ENCODE measurements at regions not wholly inside any gene's neighbourhood (a gene's known extent, or its start where the extent isn't known, plus 50 kb on each side); places are given as distances from the start of the nearest gene placed in this dataset.

DNA sequence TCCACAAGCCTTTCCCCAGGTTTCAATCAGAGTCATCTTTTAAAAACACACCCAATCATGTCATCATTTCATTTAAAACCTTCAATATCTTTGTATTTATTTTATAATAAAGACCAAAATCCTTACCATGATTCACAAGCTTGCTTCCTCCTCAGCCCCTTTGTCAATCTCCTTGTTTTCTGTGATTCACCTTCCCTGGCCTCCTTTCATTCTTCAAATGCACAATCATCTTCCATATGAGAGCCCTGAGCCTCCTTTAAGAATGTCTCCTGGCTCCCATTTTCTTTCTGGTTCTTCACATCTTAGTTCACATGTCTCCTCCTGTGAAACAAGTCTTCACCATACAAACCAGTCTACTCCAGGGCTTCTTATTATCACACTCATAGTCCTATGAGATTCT, 904.0 kb downstream of the SORCS3 start:
- Histone ChIP-seq H3K4me3 (no peak overlapping the region), H3K4me1 (no peaks in the 10 kb centered on the region), H3K27me3 (replicated peaks in 1 of 7) (no peaks in the 10 kb centered on the region), H3K9me3 (peaks cover 0 to 21% (median 0%) of the 10 kb centered on the region in 8 donors), H3K36me3 (no peaks in the 10 kb centered on the region), H3K27ac (no peak overlapping the region)
- intact Hi-C loops (cut with DNase I; ENCODE audit: low total_unique reads) = no loop called here
- no peak for DNase-seq
- TF ChIP-seq, protein P1, sequence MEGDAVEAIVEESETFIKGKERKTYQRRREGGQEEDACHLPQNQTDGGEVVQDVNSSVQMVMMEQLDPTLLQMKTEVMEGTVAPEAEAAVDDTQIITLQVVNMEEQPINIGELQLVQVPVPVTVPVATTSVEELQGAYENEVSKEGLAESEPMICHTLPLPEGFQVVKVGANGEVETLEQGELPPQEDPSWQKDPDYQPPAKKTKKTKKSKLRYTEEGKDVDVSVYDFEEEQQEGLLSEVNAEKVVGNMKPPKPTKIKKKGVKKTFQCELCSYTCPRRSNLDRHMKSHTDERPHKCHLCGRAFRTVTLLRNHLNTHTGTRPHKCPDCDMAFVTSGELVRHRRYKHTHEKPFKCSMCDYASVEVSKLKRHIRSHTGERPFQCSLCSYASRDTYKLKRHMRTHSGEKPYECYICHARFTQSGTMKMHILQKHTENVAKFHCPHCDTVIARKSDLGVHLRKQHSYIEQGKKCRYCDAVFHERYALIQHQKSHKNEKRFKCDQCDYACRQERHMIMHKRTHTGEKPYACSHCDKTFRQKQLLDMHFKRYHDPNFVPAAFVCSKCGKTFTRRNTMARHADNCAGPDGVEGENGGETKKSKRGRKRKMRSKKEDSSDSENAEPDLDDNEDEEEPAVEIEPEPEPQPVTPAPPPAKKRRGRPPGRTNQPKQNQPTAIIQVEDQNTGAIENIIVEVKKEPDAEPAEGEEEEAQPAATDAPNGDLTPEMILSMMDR (IDR thresholded peaks at IDR 0.05 in 8 of 11, conservative IDR thresholded peaks at IDR 0.05 in 3 of 11) = no peak
- no peak for TF ChIP-seq POLR2A (IDR thresholded peaks at IDR 0.05)
- no peak for TF ChIP-seq POLR2AphosphoS5 (IDR thresholded peaks at IDR 0.05)

DNA sequence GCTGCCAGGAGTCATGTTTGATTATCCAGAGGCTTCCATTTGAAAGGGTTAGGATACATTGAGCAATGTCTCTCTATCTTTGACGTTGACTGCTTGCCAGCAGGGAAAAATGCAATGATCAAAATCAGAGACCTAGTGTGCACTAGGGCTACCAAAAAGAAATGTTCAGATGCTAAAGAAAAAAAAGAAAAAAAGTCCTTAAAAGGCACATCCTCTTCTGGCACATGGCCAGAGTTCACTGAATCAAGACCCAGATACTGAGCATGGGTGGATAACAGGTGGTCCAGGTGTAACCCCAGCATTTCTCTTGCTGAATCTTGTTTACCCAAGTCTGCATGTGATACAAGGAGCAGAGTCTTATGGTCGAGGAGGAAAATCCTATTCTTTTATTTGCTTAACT, 899.3 kb downstream of the SORCS3 start:
- 45 to 66% (median 53%) methylated on average over 2 of the region's 2 CpGs for WGBS, 5 donors
- no peaks in the 10 kb centered on the region for H3K36me3 ChIP-seq

DNA sequence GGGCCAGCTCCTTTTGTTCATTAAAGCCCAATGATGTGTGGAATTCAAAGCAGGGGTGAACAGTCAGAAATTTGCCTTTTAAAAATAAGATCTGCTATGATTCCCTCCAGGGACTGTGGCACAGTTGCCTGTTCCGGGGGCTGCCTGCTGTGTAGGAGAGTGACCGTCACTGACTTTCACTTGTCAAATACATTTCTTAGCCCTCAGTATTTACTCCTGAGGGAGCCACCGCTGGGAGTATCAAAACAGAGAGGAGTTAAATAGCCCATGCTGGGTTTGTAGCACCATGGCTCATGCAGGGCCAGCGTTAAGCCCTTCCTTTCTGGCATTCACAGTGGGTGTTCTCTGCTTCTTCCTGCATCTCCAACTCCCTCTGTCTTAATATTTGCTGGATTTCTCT, 897.8 kb downstream of the SORCS3 start:
- peaks cover 0 to 8% (median 2%) of the 10 kb centered on the region in 8 donors for H3K9me3 ChIP-seq
- no peak overlapping the region for H3K4me3 ChIP-seq
- no peaks in the 10 kb centered on the region for H3K4me1 ChIP-seq
- H3K36me3 ChIP-seq = no peaks in the 10 kb centered on the region
- no peak overlapping the region for H3K27ac ChIP-seq
- H3K27me3 ChIP-seq (replicated peaks in 1 of 7) = no peaks in the 10 kb centered on the region
- TF ChIP-seq POLR2A (IDR thresholded peaks at IDR 0.05) (no peak), POLR2AphosphoS5 (IDR thresholded peaks at IDR 0.05) (no peak)
- TF ChIP-seq, protein P1 (IDR thresholded peaks at IDR 0.05 in 8 of 11, conservative IDR thresholded peaks at IDR 0.05 in 3 of 11) = no peak
- no peak for DNase-seq
- 23 to 37% (median 27%) methylated on average over 4 of the region's 4 CpGs for WGBS, 5 donors
- intact Hi-C loops (cut with DNase I; ENCODE audit: low total_unique reads) = no loop called here

More for the DNA sequence above, 899.3 kb downstream of the SORCS3 start:
- TF ChIP-seq POLR2AphosphoS5 (IDR thresholded peaks at IDR 0.05) (no peak), POLR2A (IDR thresholded peaks at IDR 0.05) (no peak)
- TF ChIP-seq, protein P1 (IDR thresholded peaks at IDR 0.05 in 8 of 11, conservative IDR thresholded peaks at IDR 0.05 in 3 of 11) = no peak
- Histone ChIP-seq H3K4me1 (no peaks in the 10 kb centered on the region), H3K9me3 (no peaks in the 10 kb centered on the region), H3K27ac (no peak overlapping the region), H3K27me3 (replicated peaks in 1 of 7) (no peaks in the 10 kb centered on the region), H3K4me3 (no peak overlapping the region)
- intact Hi-C loops (cut with DNase I; ENCODE audit: low total_unique reads) = no loop called here
- no peak for DNase-seq

DNA sequence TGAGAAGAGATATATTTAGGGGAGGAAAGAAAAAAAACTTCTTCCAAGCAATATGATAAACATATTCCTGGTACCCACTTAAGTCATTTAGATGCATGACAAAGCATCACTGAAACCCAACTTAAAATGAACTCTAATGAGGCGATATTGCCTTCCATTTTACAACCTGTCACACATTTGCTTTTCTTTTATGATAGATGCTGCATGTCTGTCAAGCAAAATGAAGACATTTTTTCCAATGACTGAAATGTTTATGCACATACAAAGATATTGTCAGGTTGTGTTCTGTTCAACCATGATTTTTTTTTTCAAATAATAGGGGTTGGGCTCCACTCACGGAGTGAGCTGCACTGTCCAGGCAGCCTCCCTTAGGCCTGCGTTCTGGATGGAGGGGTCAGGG, 894.4 kb downstream of the SORCS3 start:
- Histone ChIP-seq H3K4me1 (no peaks in the 10 kb centered on the region), H3K27me3 (replicated peaks in 1 of 7) (no peaks in the 10 kb centered on the region), H3K27ac (no peak overlapping the region), H3K36me3 (no peaks in the 10 kb centered on the region), H3K9me3 (peaks cover 0 to 32% (median 14%) of the 10 kb centered on the region in 8 donors), H3K4me3 (no peak overlapping the region)
- intact Hi-C loops (cut with DNase I; ENCODE audit: low total_unique reads) = no loop called here
- no peak for DNase-seq
- WGBS, 5 donors = 67 to 88% (median 85%) methylated on average over 3 of the region's 3 CpGs
- TF ChIP-seq, protein P1 (IDR thresholded peaks at IDR 0.05 in 8 of 11, conservative IDR thresholded peaks at IDR 0.05 in 3 of 11) = no peak
- TF ChIP-seq POLR2A (IDR thresholded peaks at IDR 0.05) (no peak), POLR2AphosphoS5 (IDR thresholded peaks at IDR 0.05) (no peak)

Measured in spleen (tissue), 11 donors.